IPS-NIHi11 (cell line): ENCODE measurements at regions not wholly inside any gene's neighbourhood (a gene's known extent, or its start where the extent isn't known, plus 50 kb on each side); places are given as distances from the start of the nearest gene placed in this dataset.

Experiments used
- DNase-seq: peaks from one replicate; pipeline ENCODE4 v3.0.0; 2012; ENCODE audit warnings: mixed read lengths, low spot score

DNA sequence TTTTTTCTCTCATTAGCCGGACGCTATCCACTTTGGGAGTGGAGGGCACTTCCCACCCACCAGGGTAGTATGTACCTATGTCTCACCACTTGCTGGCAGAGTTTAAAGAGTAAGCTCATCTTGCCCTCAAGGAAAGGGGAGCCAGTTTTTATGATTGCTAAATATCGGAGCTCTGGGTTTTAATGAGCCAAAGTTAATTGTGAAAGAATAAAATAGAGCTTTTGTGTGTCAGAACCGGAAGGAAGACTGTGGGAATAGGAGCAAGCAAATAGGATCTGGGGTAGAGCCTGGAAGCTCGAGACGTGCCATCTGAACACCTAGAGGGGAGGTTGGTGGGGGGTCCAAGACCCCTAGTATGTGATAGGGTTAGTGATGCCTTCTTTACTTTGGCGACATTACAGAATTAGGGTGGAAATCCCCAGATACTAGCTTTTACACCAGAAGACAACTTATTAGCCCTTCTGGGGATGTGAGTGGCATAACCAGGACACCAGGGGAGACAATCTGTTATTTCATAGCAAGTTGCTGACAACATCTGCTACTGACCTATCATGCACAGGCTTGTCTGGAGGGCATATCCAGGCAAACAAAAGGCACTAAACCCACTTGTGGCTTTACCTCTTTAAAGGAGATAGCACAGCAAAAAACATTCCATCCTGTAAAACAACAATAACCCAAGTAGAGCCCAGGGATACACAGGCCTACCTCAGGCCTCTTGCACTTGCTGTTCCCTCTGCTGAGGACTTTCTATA lies 333.8 kb downstream of the ZNF621 start:
- no peak for DNase-seq

- no peak for DNase-seq
These were observed 336.4 kb upstream of the CTNNB1 start for GRCh38 chr3:40862946-40863345.

DNA sequence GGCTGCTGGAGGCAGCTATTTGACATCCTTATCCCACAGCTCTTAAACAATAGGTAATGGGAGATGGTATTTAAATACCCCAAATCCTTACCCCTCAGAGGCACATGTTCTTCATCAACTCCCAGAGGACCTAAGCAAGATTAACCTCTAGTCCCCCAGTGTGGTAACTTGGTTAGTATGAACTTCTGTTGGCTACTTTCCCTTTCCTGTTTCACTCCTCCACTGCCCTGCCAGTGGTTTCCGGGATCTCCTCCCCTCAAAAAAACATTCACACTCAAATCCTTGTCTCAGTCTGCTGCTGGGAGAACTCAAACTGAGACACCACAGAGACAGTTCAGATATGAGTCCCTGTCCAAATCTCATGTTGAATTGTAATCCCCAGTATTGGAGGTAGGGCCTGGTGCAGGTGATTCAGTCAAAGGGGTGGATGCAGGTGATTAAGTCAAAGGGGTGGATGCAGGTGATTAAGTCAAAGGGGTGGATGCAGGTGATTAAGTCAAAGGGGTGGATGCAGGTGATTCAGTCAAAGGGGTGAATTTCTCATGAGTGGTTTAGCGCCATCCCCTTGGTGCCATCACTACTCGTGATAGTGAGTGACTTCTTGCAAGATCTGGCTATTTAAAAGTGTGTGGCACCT lies 335.0 kb upstream of the CTNNB1 start:
- no peak for DNase-seq

- DNase-seq: no peak
These were observed 334.4 kb upstream of the CTNNB1 start for GRCh38 chr3:40864915-40865314.

DNA sequence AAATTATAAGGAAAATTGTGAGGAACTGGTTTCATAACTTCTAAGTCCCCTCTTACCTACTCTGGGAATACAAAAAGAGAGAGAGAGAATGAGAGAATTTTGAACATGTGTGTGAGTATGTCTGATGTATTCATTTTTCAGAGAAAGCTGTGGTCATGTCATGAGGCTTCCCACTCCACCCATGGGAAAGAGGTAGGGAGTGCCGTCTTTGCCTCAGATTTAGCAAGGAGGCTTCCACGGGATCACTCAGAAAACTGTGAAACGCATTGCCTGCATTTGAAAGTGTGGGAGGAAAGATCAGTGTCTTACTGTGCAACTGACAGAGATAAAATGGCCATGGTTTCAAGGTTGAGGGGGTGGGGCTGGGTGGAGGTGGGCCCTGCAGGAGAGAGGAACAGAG lies 331.5 kb upstream of the CTNNB1 start:
- no peak for DNase-seq

DNA sequence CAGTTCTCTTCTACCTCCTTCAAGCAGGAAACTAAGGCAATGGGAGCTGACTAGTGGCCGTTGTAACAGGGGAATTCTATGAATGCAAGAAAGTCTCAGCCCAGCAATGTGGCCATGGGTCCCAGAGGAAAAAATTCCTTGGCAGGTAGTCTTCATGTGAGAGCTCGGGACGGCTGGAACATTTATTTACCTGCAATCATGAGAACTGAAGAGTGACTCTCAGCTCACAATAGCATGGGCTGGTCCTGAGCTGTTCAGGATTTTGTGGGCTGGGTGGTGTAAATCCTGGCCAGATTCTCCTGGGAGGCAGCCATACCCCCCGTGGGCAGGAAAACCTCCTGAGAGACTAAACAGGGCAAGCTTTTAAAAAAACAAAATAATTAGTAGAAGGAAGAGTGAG lies 330.3 kb upstream of the CTNNB1 start:
- no peak for DNase-seq

- DNase-seq: peak; percentile 37
These were observed 329.4 kb upstream of the CTNNB1 start for GRCh38 chr3:40869939-40870338.

- DNase-seq: no peak
These were observed 327.9 kb upstream of the CTNNB1 start for GRCh38 chr3:40871394-40871793.

DNA sequence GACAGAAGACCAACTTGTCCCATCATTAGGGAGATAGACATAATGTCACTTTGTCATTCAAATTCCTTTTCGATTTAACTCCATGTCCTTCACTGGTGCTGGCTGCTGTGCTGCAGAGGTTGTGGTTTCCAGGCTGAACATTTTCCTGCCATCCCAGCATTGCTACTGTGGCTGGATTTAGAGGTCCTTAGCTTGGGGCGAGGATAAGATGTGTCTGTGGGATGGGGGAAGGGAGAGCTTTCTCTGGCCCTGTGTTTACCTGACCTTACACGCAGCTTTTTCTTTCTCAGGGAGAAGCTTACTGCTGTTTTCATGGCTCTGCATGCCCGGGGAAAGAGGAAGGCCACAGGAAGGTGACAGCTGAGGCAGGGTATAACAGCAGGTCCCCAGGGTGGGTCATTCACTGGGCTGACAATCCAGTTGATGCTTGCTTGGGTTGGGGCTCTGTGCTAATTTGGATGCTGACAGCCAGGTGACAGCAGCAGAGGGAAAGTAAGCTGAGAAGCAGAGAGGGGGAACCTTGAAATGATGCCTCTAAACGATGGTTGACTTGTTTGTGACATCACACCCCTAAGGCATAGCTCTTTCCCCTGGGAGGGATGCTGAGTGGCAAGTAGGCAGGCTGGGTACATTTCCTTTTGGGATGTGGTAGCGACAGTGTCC lies 326.9 kb upstream of the CTNNB1 start:
- DNase-seq: no peak

GRCh38 chr3:40873476-40873875 lies 325.8 kb upstream of the CTNNB1 start:
- DNase-seq: no peak

- DNase-seq: no peak
These were observed 325.2 kb upstream of the CTNNB1 start for GRCh38 chr3:40873934-40874699.

- no peak for DNase-seq
These were observed 323.7 kb upstream of the CTNNB1 start for GRCh38 chr3:40875581-40875980.

DNA sequence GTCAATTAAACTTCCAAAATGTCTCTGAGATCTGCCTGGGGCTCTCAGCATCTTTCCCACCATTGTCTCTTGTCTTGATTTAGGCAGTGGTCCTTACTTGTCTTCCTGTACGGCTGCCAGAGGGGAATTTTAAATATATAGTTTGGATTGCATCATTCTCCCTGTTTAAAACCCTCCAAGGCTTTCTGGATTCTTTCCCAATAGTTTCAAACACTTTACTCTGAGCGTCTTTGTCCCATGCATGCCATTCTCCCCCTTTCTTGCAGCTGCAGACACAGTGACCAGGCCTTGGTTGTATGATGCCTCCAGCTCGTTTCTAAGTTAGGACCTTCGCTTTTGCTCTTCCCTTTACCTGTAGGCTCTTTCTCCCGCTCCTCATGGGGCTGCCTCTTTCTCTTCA lies 323.3 kb upstream of the CTNNB1 start:
- no peak for DNase-seq

GRCh38 chr3:40876496-40876895 lies 322.8 kb upstream of the CTNNB1 start:
- DNase-seq: no peak

DNA sequence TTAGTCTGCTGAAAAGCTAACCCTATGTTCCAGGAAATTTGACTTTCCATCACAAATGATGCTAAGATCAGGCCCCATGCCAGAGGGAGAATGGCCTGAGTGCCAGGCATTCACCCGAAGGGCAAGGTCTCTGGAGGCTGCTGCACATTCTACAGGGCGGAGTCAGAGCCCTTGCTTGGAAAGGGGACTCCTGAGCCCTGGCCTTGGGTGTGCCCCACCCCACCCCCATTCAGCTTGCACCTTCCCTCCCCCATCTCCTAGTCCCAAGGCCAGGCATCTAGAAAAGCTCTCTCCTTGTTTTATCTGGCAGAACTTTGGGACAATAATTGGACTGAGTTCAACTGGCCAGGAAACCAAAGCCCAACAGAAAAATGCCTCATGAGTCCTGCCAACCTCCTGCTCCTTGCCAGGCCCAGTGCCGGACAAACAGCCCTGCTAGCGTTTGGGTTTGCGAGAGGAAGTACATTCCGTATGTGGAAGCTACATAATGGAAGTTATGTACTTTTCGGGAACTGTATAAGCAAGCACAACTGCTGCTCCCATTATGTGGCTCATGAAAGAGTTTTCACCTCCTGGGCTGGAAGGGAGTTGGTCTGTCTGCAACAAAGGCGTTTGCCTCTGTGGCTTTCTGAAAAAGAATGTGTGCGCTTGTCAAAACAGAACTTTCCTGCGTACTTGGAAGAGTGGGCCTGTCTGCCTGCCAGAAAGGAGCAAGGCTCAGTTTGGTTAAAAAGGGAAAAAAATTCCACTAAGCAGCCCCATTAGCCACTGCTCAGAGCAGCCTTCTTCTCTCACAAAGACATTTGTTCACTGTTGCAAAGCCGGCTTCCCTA lies 321.5 kb upstream of the CTNNB1 start:
- DNase-seq: no peak

- DNase-seq: no peak
These were observed 320.8 kb upstream of the CTNNB1 start for GRCh38 chr3:40878464-40878905.

- no peak for DNase-seq
These were observed 313.9 kb upstream of the CTNNB1 start for GRCh38 chr3:40885430-40885829.

- no peak for DNase-seq
These were observed 312.5 kb upstream of the CTNNB1 start for GRCh38 chr3:40886660-40887425.

GRCh38 chr3:40891186-40891585 lies 308.1 kb upstream of the CTNNB1 start:
- DNase-seq: no peak

DNA sequence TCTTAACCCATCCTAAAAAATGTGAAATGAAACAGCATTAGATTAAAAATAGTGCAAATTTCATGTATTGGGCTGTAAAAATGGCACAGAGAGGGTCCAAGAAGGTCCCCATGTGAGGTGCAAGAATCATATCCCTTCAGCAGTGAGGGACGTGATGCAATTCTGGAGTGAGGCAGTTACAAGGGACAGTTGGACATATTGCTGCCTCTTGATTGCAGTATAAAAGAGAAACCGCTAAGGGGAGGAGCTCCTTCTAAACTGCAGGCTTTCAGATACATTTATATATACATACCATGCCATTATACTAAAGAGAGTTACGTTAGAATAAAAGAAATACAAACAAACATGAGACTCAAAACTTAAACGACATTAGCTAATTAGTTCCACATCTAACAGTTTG lies 304.2 kb upstream of the CTNNB1 start:
- no peak for DNase-seq

DNA sequence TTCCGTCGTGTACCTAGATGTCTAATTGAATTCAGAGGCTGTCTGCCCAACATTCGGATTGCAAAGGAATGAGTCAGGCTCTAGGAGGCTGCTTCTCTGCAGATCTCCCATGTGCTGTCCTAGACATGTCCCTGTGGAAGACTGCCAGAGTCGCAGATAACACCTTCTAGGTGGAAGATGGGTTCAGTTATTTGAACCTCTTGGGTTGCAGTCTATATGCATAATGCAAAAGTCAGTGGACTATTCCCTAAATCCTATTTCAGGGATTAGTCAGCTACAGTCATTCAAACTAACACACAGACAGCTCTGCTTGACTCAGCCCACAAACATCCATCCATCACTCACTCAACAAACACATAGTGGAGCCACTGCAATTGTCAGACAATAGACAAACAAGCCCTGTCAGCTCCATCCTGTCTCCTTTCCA lies 300.0 kb upstream of the CTNNB1 start:
- DNase-seq: no peak
